ENCODE measurements at regions not wholly inside any gene's neighbourhood (a gene's known extent, or its start where the extent isn't known, plus 50 kb on each side); places are given as distances from the start of the nearest gene placed in this dataset.

DNA sequence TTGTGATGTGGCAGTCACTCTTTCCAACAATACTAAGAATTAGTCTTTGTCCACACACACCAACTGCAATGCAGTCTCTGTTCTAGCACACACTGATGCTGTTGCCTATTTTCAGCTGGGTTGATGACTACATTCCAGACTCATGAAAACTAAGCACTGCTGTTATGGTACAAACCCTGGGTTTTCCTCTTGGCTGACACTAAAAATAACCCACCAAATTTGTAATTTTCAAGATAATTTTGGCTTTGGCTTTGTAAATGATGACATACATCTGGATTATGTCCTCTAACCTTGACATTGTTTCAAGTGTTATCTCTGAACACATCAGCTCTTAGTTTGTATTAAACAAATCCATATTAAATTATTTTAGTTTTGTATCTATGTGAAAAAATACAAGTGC, 444.8 kb downstream of the PTPRC start:
- TF ChIP-seq, protein P1, sequence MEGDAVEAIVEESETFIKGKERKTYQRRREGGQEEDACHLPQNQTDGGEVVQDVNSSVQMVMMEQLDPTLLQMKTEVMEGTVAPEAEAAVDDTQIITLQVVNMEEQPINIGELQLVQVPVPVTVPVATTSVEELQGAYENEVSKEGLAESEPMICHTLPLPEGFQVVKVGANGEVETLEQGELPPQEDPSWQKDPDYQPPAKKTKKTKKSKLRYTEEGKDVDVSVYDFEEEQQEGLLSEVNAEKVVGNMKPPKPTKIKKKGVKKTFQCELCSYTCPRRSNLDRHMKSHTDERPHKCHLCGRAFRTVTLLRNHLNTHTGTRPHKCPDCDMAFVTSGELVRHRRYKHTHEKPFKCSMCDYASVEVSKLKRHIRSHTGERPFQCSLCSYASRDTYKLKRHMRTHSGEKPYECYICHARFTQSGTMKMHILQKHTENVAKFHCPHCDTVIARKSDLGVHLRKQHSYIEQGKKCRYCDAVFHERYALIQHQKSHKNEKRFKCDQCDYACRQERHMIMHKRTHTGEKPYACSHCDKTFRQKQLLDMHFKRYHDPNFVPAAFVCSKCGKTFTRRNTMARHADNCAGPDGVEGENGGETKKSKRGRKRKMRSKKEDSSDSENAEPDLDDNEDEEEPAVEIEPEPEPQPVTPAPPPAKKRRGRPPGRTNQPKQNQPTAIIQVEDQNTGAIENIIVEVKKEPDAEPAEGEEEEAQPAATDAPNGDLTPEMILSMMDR (conservative IDR thresholded peaks at IDR 0.05 in 1 of 2, IDR thresholded peaks at IDR 0.05 in 1 of 2; ENCODE audit: extremely low read depth in 1 of 2, insufficient read depth in 1 of 2, low read depth in 1 of 2, low read length in 2 of 2) = no peak
- no peak for TF ChIP-seq EZH2 (IDR thresholded peaks at IDR 0.05; ENCODE audit: borderline replicate concordance, low read length)
